HEK293 (cell line): ENCODE measurements at regions not wholly inside any gene's neighbourhood (a gene's known extent, or its start where the extent isn't known, plus 50 kb on each side); places are given as distances from the start of the nearest gene placed in this dataset.

Experiments
- CTCF ChIA-PET: fragments of 350-600 bp; formaldehyde crosslinking; extraction: SDS; loops from one replicate; lab custom pipeline; 2021; ENCODE audit warnings: antibody characterized with exemption; lab: Yijun Ruan, JAX
- POLR2A ChIA-PET: fragments of 300-600 bp; formaldehyde crosslinking; extraction: SDS; loops from one replicate; lab custom pipeline; 2020; ENCODE audit warnings: antibody characterized with exemption, inconsistent platforms; lab: Yijun Ruan, JAX
- H3K27ac ChIP-seq: fragments of 200-500 bp; sonication (Bioruptor generic); 2 replicates; pipeline ENCODE4 v1.5.1; 2014; ENCODE audit warnings: low read depth, low read length, control low read depth, inconsistent platforms; ENCODE audit errors: extremely low read depth
- H3K36me3 ChIP-seq, 2 experiments: fragments of 200-500 bp in 1 of 2; sonication (Bioruptor generic) in 1 of 2; 1 replicate in 1 of 2; 2 replicates in 1 of 2; pipeline ENCODE4 v1.5.1; 2014 to 2017; ENCODE audit warnings: inconsistent platforms in 2 of 2, low read length in 2 of 2; ENCODE audit not compliant: control insufficient read depth in 2 of 2, insufficient read depth in 1 of 2
- H3K4me1 ChIP-seq: fragments of 200-500 bp; sonication (Bioruptor generic); 2 replicates; pipeline ENCODE4 v1.5.1; 2014; ENCODE audit warnings: mild to moderate bottlenecking, low read length, inconsistent platforms; ENCODE audit not compliant: control insufficient read depth, insufficient read depth
- H3K4me3 ChIP-seq: 2 replicates; pipeline ENCODE4 v1.5.1; 2011; ENCODE audit warnings: low read depth, mild to moderate bottlenecking, control low read depth, low read length, moderate library complexity
- H3K9me3 ChIP-seq: fragments of 200-500 bp; sonication (Bioruptor generic); 2 replicates; pipeline ENCODE4 v1.5.1; 2014; ENCODE audit warnings: low read depth, low read length, inconsistent platforms; ENCODE audit not compliant: control insufficient read depth, insufficient read depth
- ATF2 ChIP-seq: fragments of 450-650 bp; formaldehyde crosslinking; IDR thresholded peaks from 2 replicates; pipeline ENCODE4 v1.5.1; 2016; ENCODE audit warnings: missing biosample characterization, missing genetic modification characterization, low read depth
- BCL11B ChIP-seq: fragments of 450-650 bp; formaldehyde crosslinking; IDR thresholded peaks from 2 replicates; pipeline ENCODE4 v1.5.1; 2016; ENCODE audit warnings: low read depth, missing biosample characterization, missing genetic modification characterization
- FEZF1 ChIP-seq: fragments of 450-650 bp; formaldehyde crosslinking; IDR thresholded peaks from 2 replicates; pipeline ENCODE4 v1.5.1; 2016; ENCODE audit warnings: missing biosample characterization, missing genetic modification characterization
- IKZF3 ChIP-seq: fragments of 450-650 bp; IDR thresholded peaks from 2 replicates; pipeline ENCODE4 v1.5.0; 2018; ENCODE audit warnings: missing biosample characterization, mild to moderate bottlenecking, missing genetic modification characterization, moderate library complexity
- KLF16 ChIP-seq: fragments of 450-650 bp; formaldehyde crosslinking; IDR thresholded peaks from 2 replicates; pipeline ENCODE4 v1.5.1; 2017; ENCODE audit warnings: missing biosample characterization, missing genetic modification characterization
- KLF8 ChIP-seq: fragments of 450-650 bp; formaldehyde crosslinking; IDR thresholded peaks from 2 replicates; pipeline ENCODE4 v1.5.1; 2016; ENCODE audit warnings: missing biosample characterization, missing genetic modification characterization
- OSR2 ChIP-seq: fragments of 450-650 bp; formaldehyde crosslinking; IDR thresholded peaks from 2 replicates; pipeline ENCODE4 v1.5.1; 2016; ENCODE audit warnings: missing biosample characterization, missing genetic modification characterization
- TSHZ1 ChIP-seq: fragments of 450-650 bp; formaldehyde crosslinking; IDR thresholded peaks from 2 replicates; pipeline ENCODE4 v1.5.1; 2016; ENCODE audit warnings: missing biosample characterization, missing genetic modification characterization, borderline replicate concordance
- ZFP3 ChIP-seq: fragments of 450-650 bp; formaldehyde crosslinking; IDR thresholded peaks from 2 replicates; pipeline ENCODE4 v1.5.1; 2016; ENCODE audit warnings: low read depth, missing biosample characterization, missing genetic modification characterization
- ZIC2 ChIP-seq: fragments of 450-650 bp; formaldehyde crosslinking; IDR thresholded peaks from 2 replicates; pipeline ENCODE4 v1.5.1; 2016; ENCODE audit warnings: missing biosample characterization, missing genetic modification characterization
- ZNF121 ChIP-seq: fragments of 450-650 bp; formaldehyde crosslinking; IDR thresholded peaks from 2 replicates; pipeline ENCODE4 v1.5.1; 2016; ENCODE audit warnings: missing biosample characterization, missing genetic modification characterization
- ZNF132 ChIP-seq: fragments of 450-650 bp; formaldehyde crosslinking; IDR thresholded peaks from 2 replicates; pipeline ENCODE4 v1.5.1; 2017; ENCODE audit warnings: missing biosample characterization, missing genetic modification characterization, borderline replicate concordance
- ZNF214 ChIP-seq: fragments of 450-650 bp; formaldehyde crosslinking; IDR thresholded peaks from 2 replicates; pipeline ENCODE4 v1.5.1; 2017; ENCODE audit warnings: missing biosample characterization, mild to moderate bottlenecking, missing genetic modification characterization, borderline replicate concordance
- ZNF24 ChIP-seq: fragments of 450-650 bp; formaldehyde crosslinking; IDR thresholded peaks from 2 replicates; pipeline ENCODE4 v1.5.1; 2016; ENCODE audit warnings: missing biosample characterization, missing genetic modification characterization
- ZNF280C ChIP-seq: fragments of 450-650 bp; formaldehyde crosslinking; IDR thresholded peaks from 2 replicates; pipeline ENCODE4 v1.5.1; 2016; ENCODE audit warnings: missing biosample characterization, missing genetic modification characterization
- ZNF302 ChIP-seq: fragments of 450-650 bp; formaldehyde crosslinking; IDR thresholded peaks from 2 replicates; pipeline ENCODE4 v1.5.1; 2016; ENCODE audit warnings: missing biosample characterization, missing genetic modification characterization, low read depth
- ZNF394 ChIP-seq: fragments of 450-650 bp; formaldehyde crosslinking; IDR thresholded peaks from 2 replicates; pipeline ENCODE4 v1.5.1; 2016; ENCODE audit warnings: missing biosample characterization, missing genetic modification characterization, mild to moderate bottlenecking, moderate library complexity, borderline replicate concordance
- ZNF658 ChIP-seq: fragments of 450-650 bp; formaldehyde crosslinking; IDR thresholded peaks from 2 replicates; pipeline ENCODE4; 2016; ENCODE audit warnings: missing biosample characterization, missing genetic modification characterization
- ZNF664 ChIP-seq: fragments of 450-650 bp; formaldehyde crosslinking; IDR thresholded peaks from 2 replicates; pipeline ENCODE4 v1.5.1; 2016; ENCODE audit warnings: missing biosample characterization, missing genetic modification characterization
- ZSCAN30 ChIP-seq: fragments of 450-650 bp; IDR thresholded peaks from 2 replicates; pipeline ENCODE4 v1.5.1; 2018; ENCODE audit warnings: missing biosample characterization, mild to moderate bottlenecking, missing genetic modification characterization, moderate library complexity
- ZSCAN4 ChIP-seq: fragments of 450-650 bp; formaldehyde crosslinking; IDR thresholded peaks from 2 replicates; pipeline ENCODE4 v1.5.1; 2017; ENCODE audit warnings: missing biosample characterization, missing genetic modification characterization
- ZXDB ChIP-seq: fragments of 450-650 bp; formaldehyde crosslinking; IDR thresholded peaks from 2 replicates; pipeline ENCODE4 v1.5.1; 2016; ENCODE audit warnings: missing biosample characterization, missing genetic modification characterization

GRCh38 chr15:58311556-58311955, 120.2 kb upstream of the LIPC start:
- Histone ChIP-seq H3K36me3 (no peaks in the 10 kb centered on the region), H3K9me3 (no peaks in the 10 kb centered on the region), H3K4me3 (no peak overlapping the region), H3K4me1 (no peaks in the 10 kb centered on the region), H3K27ac (no peak overlapping the region)
- CTCF ChIA-PET = interaction anchor here (0.7 kb wide), 1 partner anchor 18 kb away, joined by 4 read pairs; no protein-coding TSS in a partner anchor
- TF ChIP-seq OSR2 (tag by site-specific recombination) = no peak
- TF ChIP-seq ZNF658 (tag by site-specific recombination) = no peak
- TF ChIP-seq ZNF24 (tag by site-specific recombination) = no peak
- POLR2A ChIA-PET = no interaction called here

- no peak for TF ChIP-seq ZNF132 (tag by site-specific recombination)
- no peak for TF ChIP-seq IKZF3 (tag by site-specific recombination)
- TF ChIP-seq ZSCAN4 = no peak
- TF ChIP-seq KLF16 (tag by site-specific recombination) = no peak
- TF ChIP-seq ZIC2 = no peak
- TF ChIP-seq ZSCAN30 (tag by site-specific recombination) = no peak
- no peak for TF ChIP-seq ZNF302 (tag by site-specific recombination)
- no peak for TF ChIP-seq ATF2 (tag by site-specific recombination)
- no peak for TF ChIP-seq ZFP3 (tag by site-specific recombination)
- TF ChIP-seq ZNF394 (tag by site-specific recombination) = no peak
- TF ChIP-seq ZNF280C (tag by site-specific recombination) = no peak
- TF ChIP-seq ZNF121 = no peak
- TF ChIP-seq ZNF664 = no peak
- TF ChIP-seq ZXDB (tag by site-specific recombination) = no peak
- TF ChIP-seq BCL11B (tag by site-specific recombination) = no peak
- no peak for TF ChIP-seq FEZF1 (tag by site-specific recombination)
- TF ChIP-seq TSHZ1 (tag by site-specific recombination) = no peak
- no peak for TF ChIP-seq ZNF214 (tag by site-specific recombination)
- TF ChIP-seq KLF8 (tag by site-specific recombination) = no peak
- no peaks in the 10 kb centered on the region for H3K4me1 ChIP-seq
- H3K36me3 ChIP-seq = no peaks in the 10 kb centered on the region
- no peaks in the 10 kb centered on the region for H3K9me3 ChIP-seq
- ChIA-PET POLR2A (no interaction called here), CTCF (interaction anchor here (0.6 kb wide), 1 partner anchor 58 kb away, joined by 3 read pairs; no protein-coding TSS in a partner anchor)
- no peak overlapping the region for H3K27ac ChIP-seq
- H3K4me3 ChIP-seq = no peak overlapping the region
Observed at GRCh38 chr15:58312031-58312430, 119.8 kb upstream of the LIPC start.
